H9 (cell line): ENCODE measurements at regions not wholly inside any gene's neighbourhood (a gene's known extent, or its start where the extent isn't known, plus 50 kb on each side); places are given as distances from the start of the nearest gene placed in this dataset.

Experiments
- DNase-seq: peaks from one replicate; pipeline ENCODE4 v3.0.0-alpha.2; 2017
- H2AFZ ChIP-seq: one replicate; pipeline ENCODE4 v1.6.1; 2013; ENCODE audit warnings: mild to moderate bottlenecking, low read length, control low read depth, moderate library complexity
- H2AK5ac ChIP-seq: 2 replicates; pipeline ENCODE4 v1.6.1; 2013; ENCODE audit warnings: low read length, control low read depth, mixed read lengths; ENCODE audit not compliant: insufficient read length
- H2BK120ac ChIP-seq: one replicate; pipeline ENCODE4 v1.6.1; 2013; ENCODE audit warnings: low read depth, mild to moderate bottlenecking, low read length, control low read depth, inconsistent platforms; ENCODE audit not compliant: poor library complexity, severe bottlenecking
- H2BK12ac ChIP-seq: 2 replicates; pipeline ENCODE4 v1.6.1; 2013; ENCODE audit warnings: low read length, control low read depth, mixed read lengths, low read depth; ENCODE audit not compliant: insufficient read length
- H2BK15ac ChIP-seq: 2 replicates; pipeline ENCODE4 v1.6.1; 2013; ENCODE audit warnings: low read depth, low read length, control low read depth
- H2BK20ac ChIP-seq: one replicate; pipeline ENCODE4 v1.6.1; 2013; ENCODE audit warnings: low read depth, mild to moderate bottlenecking, low read length, control low read depth, inconsistent platforms; ENCODE audit not compliant: poor library complexity, severe bottlenecking
- H2BK5ac ChIP-seq: 2 replicates; pipeline ENCODE4 v1.6.1; 2013; ENCODE audit warnings: low read length, control low read depth, mixed read lengths; ENCODE audit not compliant: insufficient read length
- H3K14ac ChIP-seq: 2 replicates; pipeline ENCODE4 v1.6.1; 2013; ENCODE audit warnings: low read length, control low read depth; ENCODE audit not compliant: insufficient read depth
- H3K18ac ChIP-seq: 2 replicates; pipeline ENCODE4 v1.6.1; 2013; ENCODE audit warnings: low read depth, mild to moderate bottlenecking, mixed read lengths, low read length, control low read depth; ENCODE audit not compliant: insufficient read length
- H3K23ac ChIP-seq: 2 replicates; pipeline ENCODE4 v1.6.1; 2013; ENCODE audit warnings: low read length, control low read depth, mixed read lengths, low read depth; ENCODE audit not compliant: insufficient read length
- H3K23me2 ChIP-seq: 2 replicates; pipeline ENCODE4 v1.6.1; 2013; ENCODE audit warnings: low read depth, mild to moderate bottlenecking, mixed read lengths, low read length, control low read depth; ENCODE audit not compliant: insufficient read length, poor library complexity, severe bottlenecking
- H3K27ac ChIP-seq: 2 replicates; pipeline ENCODE4 v1.5.1; 2013; ENCODE audit warnings: low read length, control low read depth, mixed read lengths, low read depth; ENCODE audit not compliant: insufficient read length
- H3K27me3 ChIP-seq: 2 replicates; pipeline ENCODE4 v1.6.1; 2013; ENCODE audit warnings: low read length, control low read depth, inconsistent platforms; ENCODE audit not compliant: insufficient read depth
- H3K4ac ChIP-seq: 2 replicates; pipeline ENCODE4 v1.6.1; 2013; ENCODE audit warnings: low read depth, mild to moderate bottlenecking, control low read depth, inconsistent platforms, low read length, moderate library complexity
- H3K4me1 ChIP-seq: 2 replicates; pipeline ENCODE4 v1.6.1; 2013; ENCODE audit warnings: low read length, control low read depth, inconsistent platforms; ENCODE audit not compliant: insufficient read depth
- H3K4me2 ChIP-seq: 2 replicates; pipeline ENCODE4 v1.6.1; 2013; ENCODE audit warnings: low read length, control low read depth, mixed read lengths; ENCODE audit not compliant: insufficient read length, insufficient read depth
- H3K56ac ChIP-seq: 2 replicates; pipeline ENCODE4 v1.6.1; 2013; ENCODE audit warnings: low read depth, mild to moderate bottlenecking, mixed read lengths, low read length, control low read depth; ENCODE audit not compliant: insufficient read length
- H3K79me1 ChIP-seq: 2 replicates; pipeline ENCODE4 v1.6.1; 2013; ENCODE audit warnings: low read depth, mild to moderate bottlenecking, moderate library complexity, low read length, control low read depth, inconsistent platforms; ENCODE audit not compliant: insufficient read depth, poor library complexity, severe bottlenecking
- H3K79me2 ChIP-seq: 2 replicates; pipeline ENCODE4 v1.6.1; 2013; ENCODE audit warnings: low read length, control low read depth, inconsistent platforms; ENCODE audit not compliant: insufficient read depth
- H3K9ac ChIP-seq: 2 replicates; pipeline ENCODE4 v1.6.1; 2013; ENCODE audit warnings: low read length, control low read depth, mixed read lengths; ENCODE audit not compliant: insufficient read length; ENCODE audit errors: extremely low read depth
- H3K9me3 ChIP-seq: one replicate; pipeline ENCODE4 v1.6.1; 2013; ENCODE audit warnings: low read depth, low read length, inconsistent platforms; ENCODE audit not compliant: control insufficient read depth
- H3T11ph ChIP-seq: one replicate; pipeline ENCODE4 v1.6.1; 2013; ENCODE audit warnings: mild to moderate bottlenecking, low read length, control low read depth, inconsistent platforms
- H4K20me1 ChIP-seq: one replicate; pipeline ENCODE4 v1.6.1; 2013; ENCODE audit not compliant: control insufficient read depth, insufficient read length, insufficient read depth
- H4K5ac ChIP-seq: 2 replicates; pipeline ENCODE4 v1.6.1; 2013; ENCODE audit warnings: low read depth, mild to moderate bottlenecking, mixed read lengths, low read length, control low read depth; ENCODE audit not compliant: insufficient read length
- H4K8ac ChIP-seq: replicated peaks from 2 replicates; pipeline ENCODE4 v1.6.1; 2013; ENCODE audit warnings: low read length, control low read depth, mixed read lengths, low read depth; ENCODE audit not compliant: insufficient read length
- H4K91ac ChIP-seq: 2 replicates; pipeline ENCODE4 v1.6.1; 2013; ENCODE audit warnings: low read depth, mild to moderate bottlenecking, moderate library complexity, mixed read lengths, low read length, control low read depth; ENCODE audit not compliant: insufficient read length
- H3K27ac Mint-ChIP-seq, 3 experiments: 2 replicates in 2 of 3; 3 replicates in 1 of 3; pipeline ENCODE4 v1.8.0; 2020 to 2021; ENCODE audit warnings: mixed read lengths in 3 of 3, mild to moderate bottlenecking in 1 of 3, moderate library complexity in 1 of 3
- H3K27me3 Mint-ChIP-seq: 2 replicates; pipeline ENCODE4 v1.8.0; 2021; ENCODE audit warnings: low read depth, mild to moderate bottlenecking, moderate library complexity, mixed read lengths
- H3K36me3 Mint-ChIP-seq, 3 experiments: 2 replicates in 2 of 3; 3 replicates in 1 of 3; pipeline ENCODE4 v1.8.0; 2020 to 2021; ENCODE audit warnings: low read depth in 3 of 3, mixed read lengths in 3 of 3; ENCODE audit not compliant: insufficient read depth in 1 of 3
- H3K4me1 Mint-ChIP-seq, 2 experiments: 2 replicates each; pipeline ENCODE4 v1.8.0; 2020; ENCODE audit warnings: mixed read lengths in 2 of 2
- H3K4me3 Mint-ChIP-seq, 2 experiments: 2 replicates in 1 of 2; 3 replicates in 1 of 2; pipeline ENCODE4 v1.8.0; 2020 to 2021; ENCODE audit warnings: mild to moderate bottlenecking in 2 of 2, mixed read lengths in 2 of 2, moderate library complexity in 1 of 2
- H3K9me3 Mint-ChIP-seq, 2 experiments: 2 replicates in 1 of 2; 3 replicates in 1 of 2; pipeline ENCODE4 v1.8.0; 2020; ENCODE audit warnings: mild to moderate bottlenecking in 2 of 2, mixed read lengths in 2 of 2, moderate library complexity in 1 of 2
- CTCF ChIP-seq: fragments of 200-600 bp; sonication (generic); conservative IDR thresholded peaks from 3 replicates; pipeline ENCODE4 v1.8.0; 2021; ENCODE audit warnings: antibody characterized with exemption, mild to moderate bottlenecking
- WGBS: extraction: QIAGEN DNeasy Blood & Tissue Kit; methylation state at CpG from one replicate; pipeline ENCODE4 v1.1.7; 2013; ENCODE audit warnings: missing lambda C conversion rate, low lambda C conversion rate, mixed read lengths; ENCODE audit not compliant: insufficient read length; ENCODE audit errors: extremely low coverage; 5-methylcytosine and 5-hydroxymethylcytosine counted together

- no peak for TF ChIP-seq CTCF
- Histone ChIP-seq H3K23ac (no peak overlapping the region), H3K9ac (no peak overlapping the region), H3K9me3 (no peaks in the 10 kb centered on the region), H3K14ac (no peak overlapping the region), H3K27ac (no peak overlapping the region), H2BK15ac (no peak overlapping the region), H4K91ac (no peak overlapping the region), H3K79me2 (no peaks in the 10 kb centered on the region), H2BK120ac (no peak overlapping the region), H3K4me2 (no peak overlapping the region), H2BK20ac (no peak overlapping the region), H2BK5ac (no peak overlapping the region), H3K79me1 (no peaks in the 10 kb centered on the region), H3K18ac (no peak overlapping the region), H3K4ac (no peak overlapping the region), H3K56ac (no peak overlapping the region), H4K5ac (no peak overlapping the region), H3K23me2 (no peaks in the 10 kb centered on the region), H2AK5ac (no peak overlapping the region), H3K27me3 (no peaks in the 10 kb centered on the region), H2AFZ (no peak overlapping the region), H3T11ph (no peak overlapping the region), H4K8ac (no peak overlapping the region), H3K4me1 (no peaks in the 10 kb centered on the region; the same call in 1 of the 2 replicates), H2BK12ac (no peak overlapping the region), H4K20me1 (no peaks in the 10 kb centered on the region)
- no CpG with 5 or more reads among the region's 3 CpGs for WGBS
- no peaks in the 10 kb centered on the region; a peak in 1 of 5 replicates for H3K9me3 Mint-ChIP-seq
- H3K27ac Mint-ChIP-seq = peak overlapping the region in 1 of 3 experiments; percentile 21; a peak in 1 of 7 replicates
- H3K27me3 Mint-ChIP-seq = no peaks in the 10 kb centered on the region
- H3K36me3 Mint-ChIP-seq = no peaks in the 10 kb centered on the region
- peaks cover 2 to 6% of the 10 kb centered on the region in 2 experiments; a peak in 3 of 4 replicates for H3K4me1 Mint-ChIP-seq
- no peak for DNase-seq
- no peak overlapping the region for H3K4me3 Mint-ChIP-seq
Measured at GRCh38 chr7:84824057-84824651, 362.7 kb downstream of the SEMA3D start.
